Endothelial cell of umbilical vein (primary cell): ENCODE measurements at regions not wholly inside any gene's neighbourhood (a gene's known extent, or its start where the extent isn't known, plus 50 kb on each side); places are given as distances from the start of the nearest gene placed in this dataset.

Experiments used
- BruUV-seq: library from RNA; stranded (reverse); fragments of 400-500 nt; replicated peaks from 2 replicates; lab custom pipeline; 2021; lab: Mats Ljungman, UMichigan
- CTCF ChIA-PET: fragments of 300-600, 350-600 bp; sonication (Branson Sonifier 250); formaldehyde crosslinking; loops from one replicate; lab custom pipeline; 2021; ENCODE audit warnings: antibody characterized with exemption, inconsistent platforms; lab: Charles Lee
- POLR2A ChIA-PET: fragments of 300-600, 350-600 bp; sonication (Branson Sonifier 250); formaldehyde crosslinking; loops from one replicate; lab custom pipeline; 2021; ENCODE audit warnings: antibody characterized with exemption, inconsistent platforms; lab: Charles Lee
- DNase-seq: peaks from one replicate; pipeline ENCODE4 v3.0.0-alpha.2; 2011; ENCODE audit warnings: low read depth, low spot score
- FAIRE-seq: peaks from 2 replicates; lab custom pipeline; 2011; peaks lifted over from hg19 to GRCh38; lab: Jason Lieb, UNC
- H2AFZ ChIP-seq: 2 replicates; pipeline ENCODE4 v1.6.0; 2012; ENCODE audit warnings: low read depth, low read length, control low read depth, inconsistent platforms
- H3K27ac ChIP-seq: 2 replicates; pipeline ENCODE4 v1.5.1; 2011; ENCODE audit warnings: low read depth, mild to moderate bottlenecking, control low read depth, low read length, moderate library complexity; ENCODE audit not compliant: insufficient read depth
- H3K27me3 ChIP-seq, 2 experiments: 2 replicates each; pipeline versions ENCODE4 v1.6.0 to v1.6.1; 2011; ENCODE audit warnings: low read length in 2 of 2, mixed read lengths in 1 of 2; ENCODE audit not compliant: control insufficient read depth in 2 of 2, insufficient read depth in 2 of 2
- H3K36me3 ChIP-seq, 2 experiments: 2 replicates in 1 of 2; 3 replicates in 1 of 2; pipeline ENCODE4 v1.5.1; 2011; ENCODE audit warnings: low read length in 2 of 2, mild to moderate bottlenecking in 1 of 2, moderate library complexity in 1 of 2; ENCODE audit not compliant: control insufficient read depth in 2 of 2, insufficient read depth in 2 of 2; ENCODE audit errors: extremely low read depth in 1 of 2
- H3K4me1 ChIP-seq: 3 replicates; pipeline ENCODE4 v1.5.1; 2011; ENCODE audit warnings: mild to moderate bottlenecking, low read length; ENCODE audit not compliant: control insufficient read depth, insufficient read depth; ENCODE audit errors: extremely low read depth
- H3K4me2 ChIP-seq: 2 replicates; pipeline ENCODE4 v1.6.1; 2011; ENCODE audit warnings: low read length, control low read depth, mixed read lengths; ENCODE audit not compliant: insufficient read depth
- H3K4me3 ChIP-seq, 3 experiments: fragments of 200-600 bp in 1 of 3; sonication (generic), shearing (Covaris generic) in 1 of 3; replicated peaks in 1 of 3; 2 replicates each; pipeline ENCODE4 v1.5.1; 2011 to 2016; ENCODE audit warnings: control low read depth in 3 of 3, low read length in 3 of 3, mild to moderate bottlenecking in 2 of 3, inconsistent platforms in 1 of 3, low read depth in 1 of 3, moderate library complexity in 1 of 3; ENCODE audit not compliant: insufficient read depth in 1 of 3
- H3K79me2 ChIP-seq: 2 replicates; pipeline ENCODE4 v1.6.0; 2012; ENCODE audit warnings: low read length, inconsistent platforms; ENCODE audit not compliant: control insufficient read depth, insufficient read depth
- H3K9ac ChIP-seq: replicated peaks from 2 replicates; pipeline ENCODE3; 2011; ENCODE audit warnings: low read length, control low read depth; ENCODE audit not compliant: insufficient read depth; ENCODE audit errors: extremely low read depth
- H3K9me1 ChIP-seq: replicated peaks from 3 replicates; pipeline ENCODE4 v1.6.0; 2011; ENCODE audit warnings: mild to moderate bottlenecking, low read length; ENCODE audit not compliant: control insufficient read depth, insufficient read depth; ENCODE audit errors: extremely low read depth
- H3K9me3 ChIP-seq: replicated peaks from 2 replicates; pipeline ENCODE4 v1.5.1; 2012; ENCODE audit warnings: low read length, inconsistent platforms; ENCODE audit not compliant: control insufficient read depth, insufficient read depth
- H4K20me1 ChIP-seq: replicated peaks from 2 replicates; pipeline ENCODE3; 2011; ENCODE audit warnings: mild to moderate bottlenecking, low read length; ENCODE audit not compliant: control insufficient read depth, insufficient read depth; ENCODE audit errors: extremely low read depth
- EZH2 ChIP-seq: IDR thresholded peaks from 2 replicates; pipeline ENCODE4 v1.6.1; 2012; ENCODE audit warnings: borderline replicate concordance, low read depth, mild to moderate bottlenecking, moderate library complexity, low read length, inconsistent platforms; ENCODE audit not compliant: severe bottlenecking
- FOS ChIP-seq: IDR thresholded peaks from 2 replicates; pipeline ENCODE4 v1.6.1; 2011; ENCODE audit warnings: mild to moderate bottlenecking, low read length, moderate library complexity, borderline replicate concordance; ENCODE audit not compliant: insufficient read depth
- GATA2 ChIP-seq: IDR thresholded peaks from 2 replicates; pipeline ENCODE4 v1.7.0; 2011; ENCODE audit warnings: low read depth, mild to moderate bottlenecking, moderate library complexity, mixed read lengths, low read length; ENCODE audit not compliant: insufficient read length, insufficient read depth
- JUN ChIP-seq: IDR thresholded peaks from 2 replicates; pipeline ENCODE4 v1.6.1; 2011; ENCODE audit warnings: borderline replicate concordance, low read depth; ENCODE audit not compliant: insufficient read length, insufficient read depth
- MYC ChIP-seq: IDR thresholded peaks from one replicate; pipeline ENCODE4 v1.6.1; 2011; ENCODE audit warnings: mild to moderate bottlenecking, low read depth, low read length
- POLR2A ChIP-seq: IDR thresholded peaks from 2 replicates; pipeline ENCODE4 v1.6.1; 2012; ENCODE audit warnings: low read depth, mild to moderate bottlenecking, control low read depth, low read length
- POLR2AphosphoS5 ChIP-seq: IDR thresholded peaks from 2 replicates; pipeline ENCODE4 v1.6.1; 2012; ENCODE audit warnings: low read depth, mild to moderate bottlenecking, control low read depth, low read length, moderate library complexity; ENCODE audit not compliant: insufficient read depth
- dilution Hi-C: fragments of 300-500 bp; cut with MboI; formaldehyde crosslinking; loops from one replicate; pipeline ENCODE4 v1.15.0; 2019; ENCODE audit warnings: low sequenced_read_pairs; ENCODE audit not compliant: extremely low pct_ligation_motif_present
- intact Hi-C: fragments of 100-400 bp; cut with micrococcal nuclease; formaldehyde crosslinking; loops from one replicate; pipeline ENCODE4 v1.10.0; 2022
- TF ChIP-seq, protein P1 (sequence below), 2 donors: IDR thresholded peaks; 1 replicate in 1 of 2; 2 replicates in 1 of 2; pipeline ENCODE4 v1.5.1; 2011; ENCODE audit warnings: low read length in 2 of 2, mild to moderate bottlenecking in 2 of 2, moderate library complexity in 2 of 2, control low read depth in 1 of 2, inconsistent platforms in 1 of 2, low read depth in 1 of 2; ENCODE audit not compliant: insufficient read depth in 1 of 2; ENCODE audit errors: extremely low read depth in 1 of 2
- TF ChIP-seq, protein P2 (sequence below): IDR thresholded peaks from 2 replicates; pipeline ENCODE4 v1.6.1; 2011; ENCODE audit not compliant: insufficient read depth, insufficient read length

DNA sequence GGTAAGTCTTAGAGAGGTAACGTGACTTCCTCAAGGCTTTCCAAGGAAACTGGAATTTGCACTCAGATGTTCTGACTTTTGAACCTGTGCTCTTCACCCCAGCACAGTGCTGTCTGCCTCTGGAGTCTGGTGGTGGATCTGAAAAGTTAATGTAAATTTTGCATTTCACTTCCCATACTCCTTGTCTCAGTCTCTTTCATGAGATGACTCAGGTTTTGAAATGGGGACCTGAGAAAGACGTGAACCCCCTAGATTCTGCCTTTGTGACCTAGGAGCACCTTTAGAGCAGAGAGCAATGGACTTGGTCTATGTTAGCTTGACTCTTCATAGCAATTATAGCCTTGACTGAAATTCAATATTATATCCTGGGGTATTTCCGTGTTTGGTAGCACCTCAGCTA lies 223.0 kb downstream of the QKI start:
- FAIRE-seq = no peak

More for the DNA sequence above, 223.0 kb downstream of the QKI start:
- dilution Hi-C loops (no loop called here), intact Hi-C loops (no loop called here)
- ChIA-PET CTCF (no interaction called here), POLR2A (no interaction called here)
- Histone ChIP-seq H3K9me1 (no peaks in the 10 kb centered on the region), H3K4me2 (no peak overlapping the region), H3K27me3 (no peaks in the 10 kb centered on the region), H3K4me1 (no peaks in the 10 kb centered on the region), H3K9ac (no peak overlapping the region), H2AFZ (no peak overlapping the region), H3K36me3 (no peaks in the 10 kb centered on the region), H3K4me3 (no peak overlapping the region), H3K79me2 (no peaks in the 10 kb centered on the region), H3K9me3 (no peaks in the 10 kb centered on the region), H3K27ac (no peak overlapping the region), H4K20me1 (no peaks in the 10 kb centered on the region)
- TF ChIP-seq POLR2A (no peak), EZH2 (no peak), GATA2 (no peak), MYC (no peak), FOS (no peak), JUN (no peak), POLR2AphosphoS5 (no peak)
- TF ChIP-seq, protein P1, sequence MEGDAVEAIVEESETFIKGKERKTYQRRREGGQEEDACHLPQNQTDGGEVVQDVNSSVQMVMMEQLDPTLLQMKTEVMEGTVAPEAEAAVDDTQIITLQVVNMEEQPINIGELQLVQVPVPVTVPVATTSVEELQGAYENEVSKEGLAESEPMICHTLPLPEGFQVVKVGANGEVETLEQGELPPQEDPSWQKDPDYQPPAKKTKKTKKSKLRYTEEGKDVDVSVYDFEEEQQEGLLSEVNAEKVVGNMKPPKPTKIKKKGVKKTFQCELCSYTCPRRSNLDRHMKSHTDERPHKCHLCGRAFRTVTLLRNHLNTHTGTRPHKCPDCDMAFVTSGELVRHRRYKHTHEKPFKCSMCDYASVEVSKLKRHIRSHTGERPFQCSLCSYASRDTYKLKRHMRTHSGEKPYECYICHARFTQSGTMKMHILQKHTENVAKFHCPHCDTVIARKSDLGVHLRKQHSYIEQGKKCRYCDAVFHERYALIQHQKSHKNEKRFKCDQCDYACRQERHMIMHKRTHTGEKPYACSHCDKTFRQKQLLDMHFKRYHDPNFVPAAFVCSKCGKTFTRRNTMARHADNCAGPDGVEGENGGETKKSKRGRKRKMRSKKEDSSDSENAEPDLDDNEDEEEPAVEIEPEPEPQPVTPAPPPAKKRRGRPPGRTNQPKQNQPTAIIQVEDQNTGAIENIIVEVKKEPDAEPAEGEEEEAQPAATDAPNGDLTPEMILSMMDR (IDR thresholded peaks at IDR 0.05; ENCODE audit: extremely low read depth in 1 of 2, insufficient read depth in 1 of 2, low read depth in 1 of 2, low read length in 2 of 2) = no peak
- TF ChIP-seq, protein P2, sequence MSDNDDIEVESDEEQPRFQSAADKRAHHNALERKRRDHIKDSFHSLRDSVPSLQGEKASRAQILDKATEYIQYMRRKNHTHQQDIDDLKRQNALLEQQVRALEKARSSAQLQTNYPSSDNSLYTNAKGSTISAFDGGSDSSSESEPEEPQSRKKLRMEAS = no peak
- BruUV-seq = no TSS peak
- no peak for DNase-seq
